ENCODE measurements at regions not wholly inside any gene's neighbourhood (a gene's known extent, or its start where the extent isn't known, plus 50 kb on each side); places are given as distances from the start of the nearest gene placed in this dataset. TPM values are rescaled to one million over a fixed set of nuclear protein-coding genes. Genes with fewer than 3 reads are reported as not detected.

GRCh38 chr2:56128235-56128634 is 55.6 kb upstream of the CCDC85A start:
- no peak for DNase-seq
- H3K9me3 Mint-ChIP-seq, result no peaks in the 10 kb centered on the region
- POLR2A ChIA-PET (ENCODE audit: partially characterized antibody), result no interaction called here
- intact Hi-C loops (cut with micrococcal nuclease), result no loop called here
- CTCF ChIA-PET (ENCODE audit: partially characterized antibody), result no interaction called here
- Histone ChIP-seq H3K4me1 (ENCODE audit: insufficient read depth, low read length) (no peaks in the 10 kb centered on the region), H3K27ac (ENCODE audit: low read depth, low read length) (no peak overlapping the region), H3K36me3 (ENCODE audit: insufficient read depth, low read length) (no peaks in the 10 kb centered on the region), H3K27me3 (ENCODE audit: insufficient read depth, low read length) (no peaks in the 10 kb centered on the region), H3K4me3 (ENCODE audit: low read length in 2 of 2) (no peak overlapping the region), H3K9me3 (ENCODE audit: control insufficient read depth in 1 of 2, low read length in 2 of 2) (no peaks in the 10 kb centered on the region)
- H3K27ac Mint-ChIP-seq, result no peak overlapping the region
- H3K27me3 Mint-ChIP-seq, result peaks cover 0 to 3% of the 10 kb centered on the region in 2 donors
- peaks cover 0 to 2% (median 0%) of the 10 kb centered on the region in 4 donors for H3K4me1 Mint-ChIP-seq
- no peak overlapping the region for H3K4me3 Mint-ChIP-seq
- no peaks in the 10 kb centered on the region for H3K36me3 Mint-ChIP-seq

GRCh38 chr2:56130463-56131070 is 53.2 kb upstream of the CCDC85A start:
- POLR2A ChIA-PET (ENCODE audit: partially characterized antibody), result no interaction called here
- Histone ChIP-seq H3K27me3 (ENCODE audit: insufficient read depth, low read length) (no peaks in the 10 kb centered on the region), H3K36me3 (ENCODE audit: insufficient read depth, low read length) (no peaks in the 10 kb centered on the region), H3K9me3 (ENCODE audit: control insufficient read depth in 1 of 2, low read length in 2 of 2) (no peaks in the 10 kb centered on the region), H3K27ac (ENCODE audit: low read depth, low read length) (no peak overlapping the region), H3K4me1 (ENCODE audit: insufficient read depth, low read length) (no peaks in the 10 kb centered on the region), H3K4me3 (ENCODE audit: low read length in 2 of 2) (no peak overlapping the region)
- CTCF ChIA-PET (ENCODE audit: partially characterized antibody), result interaction anchor here (0.7 kb wide), 1 partner anchor 9 kb away, joined by 4 read pairs; no protein-coding TSS in a partner anchor
- H3K9me3 Mint-ChIP-seq, result no peaks in the 10 kb centered on the region
- intact Hi-C loops (cut with micrococcal nuclease), result no loop called here
- no peak overlapping the region for H3K27ac Mint-ChIP-seq
- no peak overlapping the region for H3K4me3 Mint-ChIP-seq
- no peak for DNase-seq
- peaks cover 0 to 2% (median 0%) of the 10 kb centered on the region in 4 donors for H3K4me1 Mint-ChIP-seq
- H3K27me3 Mint-ChIP-seq, result peaks cover 0 to 3% of the 10 kb centered on the region in 2 donors
- no peaks in the 10 kb centered on the region for H3K36me3 Mint-ChIP-seq

DNA sequence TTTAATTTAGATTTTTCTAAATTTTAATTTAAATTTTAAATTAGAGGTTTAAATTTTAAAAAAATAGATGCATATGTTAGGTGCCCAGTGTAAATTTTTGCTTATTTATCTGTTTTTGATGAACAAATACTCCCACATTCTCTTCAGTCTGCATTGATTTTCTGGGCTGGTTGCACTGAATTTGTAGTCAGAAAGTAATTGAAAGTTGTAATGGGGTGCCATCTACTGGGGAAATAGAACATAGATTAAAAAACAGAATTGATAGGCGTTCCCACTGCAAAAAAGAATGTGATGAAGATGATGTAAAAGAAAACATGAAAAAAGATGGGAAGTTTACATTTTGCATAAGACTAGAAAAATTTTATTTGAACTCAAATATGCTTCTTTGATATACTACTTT is 51.7 kb upstream of the CCDC85A start:
- Histone ChIP-seq H3K4me1 (ENCODE audit: insufficient read depth, low read length) (no peaks in the 10 kb centered on the region), H3K27me3 (ENCODE audit: insufficient read depth, low read length) (no peaks in the 10 kb centered on the region), H3K27ac (ENCODE audit: low read depth, low read length) (no peak overlapping the region), H3K4me3 (ENCODE audit: low read length in 2 of 2) (no peak overlapping the region), H3K36me3 (ENCODE audit: insufficient read depth, low read length) (no peaks in the 10 kb centered on the region), H3K9me3 (ENCODE audit: control insufficient read depth in 1 of 2, low read length in 2 of 2) (no peaks in the 10 kb centered on the region)
- H3K27me3 Mint-ChIP-seq, result peaks cover 0 to 3% of the 10 kb centered on the region in 2 donors
- no peak overlapping the region for H3K4me3 Mint-ChIP-seq
- H3K36me3 Mint-ChIP-seq, result no peaks in the 10 kb centered on the region
- intact Hi-C loops (cut with micrococcal nuclease), result no loop called here
- H3K27ac Mint-ChIP-seq, result no peak overlapping the region
- ChIA-PET POLR2A (ENCODE audit: partially characterized antibody) (no interaction called here), CTCF (ENCODE audit: partially characterized antibody) (no interaction called here)
- peaks cover 0 to 2% (median 0%) of the 10 kb centered on the region in 4 donors for H3K4me1 Mint-ChIP-seq
- peak in 1 of 5 donors; percentile 5 for DNase-seq
- H3K9me3 Mint-ChIP-seq, result peaks cover 0 to 5% (median 0%) of the 10 kb centered on the region in 8 donors

GRCh38 chr2:56133441-56133840 is 50.3 kb upstream of the CCDC85A start:
- Mint-ChIP-seq H3K36me3 (no peaks in the 10 kb centered on the region), H3K27ac (no peak overlapping the region), H3K27me3 (peaks cover 0 to 3% of the 10 kb centered on the region in 2 donors), H3K9me3 (peaks cover 0 to 5% (median 0%) of the 10 kb centered on the region in 8 donors), H3K4me3 (no peak overlapping the region), H3K4me1 (peaks cover 0 to 2% (median 0%) of the 10 kb centered on the region in 4 donors)
- Histone ChIP-seq H3K27me3 (ENCODE audit: insufficient read depth, low read length) (no peaks in the 10 kb centered on the region), H3K36me3 (ENCODE audit: insufficient read depth, low read length) (no peaks in the 10 kb centered on the region), H3K9me3 (ENCODE audit: control insufficient read depth in 1 of 2, low read length in 2 of 2) (no peaks in the 10 kb centered on the region), H3K27ac (ENCODE audit: low read depth, low read length) (no peak overlapping the region), H3K4me3 (ENCODE audit: low read length in 2 of 2) (no peak overlapping the region), H3K4me1 (ENCODE audit: insufficient read depth, low read length) (no peaks in the 10 kb centered on the region)
- ChIA-PET POLR2A (ENCODE audit: partially characterized antibody) (no interaction called here), CTCF (ENCODE audit: partially characterized antibody) (no interaction called here)
- no peak for DNase-seq
- intact Hi-C loops (cut with micrococcal nuclease), result no loop called here

- H3K4me3 Mint-ChIP-seq, result no peak overlapping the region
- H3K4me1 ChIP-seq (ENCODE audit: insufficient read depth, low read length), result no peaks in the 10 kb centered on the region
- no peak overlapping the region for H3K4me3 ChIP-seq (ENCODE audit: low read length in 2 of 2)
- intact Hi-C loops (cut with micrococcal nuclease), result no loop called here
- H3K27me3 Mint-ChIP-seq, result peaks cover 0 to 3% of the 10 kb centered on the region in 2 donors
- H3K36me3 Mint-ChIP-seq, result no peaks in the 10 kb centered on the region
- ChIA-PET POLR2A (ENCODE audit: partially characterized antibody) (no interaction called here), CTCF (ENCODE audit: partially characterized antibody) (no interaction called here)
- peaks cover 0 to 5% (median 0%) of the 10 kb centered on the region in 8 donors for H3K9me3 Mint-ChIP-seq
- H3K36me3 ChIP-seq (ENCODE audit: insufficient read depth, low read length), result no peaks in the 10 kb centered on the region
- H3K9me3 ChIP-seq (ENCODE audit: control insufficient read depth in 1 of 2, low read length in 2 of 2), result no peaks in the 10 kb centered on the region
- DNase-seq, result no peak
- no peak overlapping the region for H3K27ac ChIP-seq (ENCODE audit: low read depth, low read length)
- H3K27ac Mint-ChIP-seq, result no peak overlapping the region
- peaks cover 0 to 2% (median 0%) of the 10 kb centered on the region in 4 donors for H3K4me1 Mint-ChIP-seq
- H3K27me3 ChIP-seq (ENCODE audit: insufficient read depth, low read length), result no peaks in the 10 kb centered on the region
Measured at GRCh38 chr2:56133931-56134629, 49.7 kb upstream of the CCDC85A start.

Small RNA genes lying in the stretch of these regions (microRNA-seq; reads per million reads assigned to microRNA genes)
- gene MIR216A (ENCODE audit: borderline microRNAs expressed, borderline number of aligned reads, borderline replicate concordance) (not detected), gene MIR216B (ENCODE audit: borderline microRNAs expressed, borderline number of aligned reads, borderline replicate concordance) (not detected), gene MIR217 (ENCODE audit: borderline microRNAs expressed, borderline number of aligned reads, borderline replicate concordance) (not detected)

Data from CD4-positive, alpha-beta memory T cell (primary cell).